Vagina (tissue), 2 donors: ENCODE measurements at regions not wholly inside any gene's neighbourhood (a gene's known extent, or its start where the extent isn't known, plus 50 kb on each side); places are given as distances from the start of the nearest gene placed in this dataset.

Experiments used
- POLR2AphosphoS5 ChIP-seq, 2 donors: sonication (generic); formaldehyde crosslinking; IDR thresholded peaks; one replicate each; pipeline ENCODE4 v1.9.0; 2017; ENCODE audit warnings: antibody characterized with exemption in 2 of 2, mild to moderate bottlenecking in 2 of 2, low read depth in 1 of 2; ENCODE audit not compliant: insufficient read depth in 1 of 2
- TF ChIP-seq, protein P1 (sequence below), 3 experiments: fragments of 450-650 bp in 2 of 3; fragments of 200-600 bp in 1 of 3; sonication (generic) in 1 of 3; IDR thresholded peaks; one replicate each; pipeline ENCODE4 v1.5.1; 2017 to 2019; ENCODE audit warnings: antibody characterized with exemption in 3 of 3, mild to moderate bottlenecking in 2 of 3, moderate library complexity in 2 of 3

DNA sequence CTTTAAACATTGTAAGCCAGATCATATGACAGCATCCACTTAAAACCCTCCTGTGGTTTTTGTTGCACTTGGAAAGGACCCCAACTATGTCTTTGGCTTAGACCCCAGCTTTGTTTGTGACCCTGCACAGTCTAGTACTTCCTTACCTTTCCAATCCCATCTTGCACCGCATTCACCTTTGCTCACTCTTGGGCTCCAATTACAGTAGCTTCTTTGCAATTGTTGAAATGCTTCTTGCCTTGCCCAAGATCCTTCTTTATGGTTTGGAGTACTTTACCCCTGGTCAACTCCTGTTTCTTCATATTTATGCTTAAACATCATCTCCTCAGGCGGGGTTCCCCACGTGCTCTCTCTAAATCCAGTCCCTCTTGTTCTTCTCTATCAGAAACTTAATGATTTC lies 162.6 kb downstream of the PTEN start:
- TF ChIP-seq, protein P1, sequence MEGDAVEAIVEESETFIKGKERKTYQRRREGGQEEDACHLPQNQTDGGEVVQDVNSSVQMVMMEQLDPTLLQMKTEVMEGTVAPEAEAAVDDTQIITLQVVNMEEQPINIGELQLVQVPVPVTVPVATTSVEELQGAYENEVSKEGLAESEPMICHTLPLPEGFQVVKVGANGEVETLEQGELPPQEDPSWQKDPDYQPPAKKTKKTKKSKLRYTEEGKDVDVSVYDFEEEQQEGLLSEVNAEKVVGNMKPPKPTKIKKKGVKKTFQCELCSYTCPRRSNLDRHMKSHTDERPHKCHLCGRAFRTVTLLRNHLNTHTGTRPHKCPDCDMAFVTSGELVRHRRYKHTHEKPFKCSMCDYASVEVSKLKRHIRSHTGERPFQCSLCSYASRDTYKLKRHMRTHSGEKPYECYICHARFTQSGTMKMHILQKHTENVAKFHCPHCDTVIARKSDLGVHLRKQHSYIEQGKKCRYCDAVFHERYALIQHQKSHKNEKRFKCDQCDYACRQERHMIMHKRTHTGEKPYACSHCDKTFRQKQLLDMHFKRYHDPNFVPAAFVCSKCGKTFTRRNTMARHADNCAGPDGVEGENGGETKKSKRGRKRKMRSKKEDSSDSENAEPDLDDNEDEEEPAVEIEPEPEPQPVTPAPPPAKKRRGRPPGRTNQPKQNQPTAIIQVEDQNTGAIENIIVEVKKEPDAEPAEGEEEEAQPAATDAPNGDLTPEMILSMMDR (IDR thresholded peaks at IDR 0.05) = no peak
- no peak for TF ChIP-seq POLR2AphosphoS5 (IDR thresholded peaks at IDR 0.05; ENCODE audit: insufficient read depth in 1 of 2, low read depth in 1 of 2)
